ENCODE measurements at regions not wholly inside any gene's neighbourhood (a gene's known extent, or its start where the extent isn't known, plus 50 kb on each side); places are given as distances from the start of the nearest gene placed in this dataset.

DNA sequence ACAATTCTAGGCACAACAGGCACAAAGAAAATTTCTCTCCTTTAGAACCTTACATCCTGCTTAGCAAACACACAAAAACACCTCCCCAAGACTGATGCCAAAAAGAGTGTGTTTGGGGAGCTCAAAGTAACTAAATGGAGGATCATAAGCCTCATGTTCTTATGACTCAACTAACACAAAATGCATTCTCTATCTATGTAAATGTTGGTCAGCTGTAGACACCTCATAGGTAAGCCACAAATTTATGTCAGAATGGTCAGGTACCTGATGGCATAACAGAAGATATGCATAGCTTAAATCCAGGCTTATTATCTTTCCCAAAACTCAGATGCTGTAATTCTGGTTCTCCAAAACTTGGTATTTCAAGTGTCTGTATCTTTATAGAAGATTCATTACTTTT lies 315.1 kb downstream of the C7orf25 start:
- Histone ChIP-seq H3K9ac (replicated peaks in 1 of 4; ENCODE audit: extremely low read depth in 1 of 4, low read depth in 3 of 4, low read length in 3 of 4) (no peak overlapping the region), H4K20me1 (replicated peaks in 1 of 2; ENCODE audit: control insufficient read depth in 1 of 2, insufficient read depth in 2 of 2, low read length in 2 of 2) (no peaks in the 10 kb centered on the region), H2AFZ (ENCODE audit: low read length) (no peak overlapping the region), H3K4me3 (ENCODE audit: extremely low read depth in 1 of 4, insufficient read depth in 2 of 4, low read depth in 3 of 4, low read length in 4 of 4) (no peak overlapping the region), H2BK5ac (ENCODE audit: low read depth, low read length) (no peak overlapping the region), H3K27ac (ENCODE audit: low read depth, low read length) (no peak overlapping the region), H3K4ac (replicated peaks; ENCODE audit: insufficient read length, low read depth, low read length) (no peak overlapping the region), H3K27me3 (replicated peaks in 1 of 4; ENCODE audit: control insufficient read depth in 3 of 4, extremely low read depth in 1 of 4, insufficient read depth in 3 of 4, low read length in 3 of 4) (peaks cover 0 to 1% (median 0%) of the 10 kb centered on the region in 4 experiments; a peak in 1 of 7 replicates), H3K4me2 (ENCODE audit: insufficient read depth in 1 of 2, low read depth in 2 of 2, low read length in 2 of 2) (no peak overlapping the region), H3K23me2 (ENCODE audit: low read depth, low read length) (no peaks in the 10 kb centered on the region), H2AK5ac (ENCODE audit: low read depth, low read length) (no peak overlapping the region), H2BK120ac (replicated peaks; ENCODE audit: low read depth, low read length) (no peak overlapping the region), H3K79me2 (ENCODE audit: control insufficient read depth in 1 of 2, insufficient read depth in 2 of 2, low read length in 2 of 2) (no peaks in the 10 kb centered on the region), H3K18ac (ENCODE audit: extremely low read depth, low read length) (no peak overlapping the region), H3K14ac (ENCODE audit: insufficient read length) (no peak overlapping the region), H3K23ac (ENCODE audit: insufficient read length) (no peak overlapping the region), H2BK20ac (ENCODE audit: low read length) (no peak overlapping the region), H2BK15ac (ENCODE audit: low read length) (no peak overlapping the region), H3K56ac (replicated peaks; ENCODE audit: insufficient read length, low read depth, low read length) (no peak overlapping the region), H4K8ac (ENCODE audit: extremely low read depth, insufficient read depth, low read length) (no peak overlapping the region), H3K36me3 (ENCODE audit: control insufficient read depth in 2 of 4, insufficient read depth in 4 of 4, low read length in 3 of 4) (no peaks in the 10 kb centered on the region), H3K9me3 (ENCODE audit: insufficient read depth in 2 of 2, low read depth in 1 of 2, low read length in 1 of 2) (no peaks in the 10 kb centered on the region; a peak in 1 of 4 replicates), H3K4me1 (replicated peaks in 1 of 4; ENCODE audit: control insufficient read depth in 3 of 4, insufficient read depth in 4 of 4, low read length in 3 of 4) (no peaks in the 10 kb centered on the region), H2BK12ac (ENCODE audit: low read depth, low read length) (no peak overlapping the region), H4K91ac (replicated peaks; ENCODE audit: insufficient read length, low read length) (no peak overlapping the region), H3K79me1 (ENCODE audit: low read depth, low read length) (no peaks in the 10 kb centered on the region), H4K5ac (ENCODE audit: insufficient read length, low read depth, low read length) (no peak overlapping the region)
- no peak for DNase-seq (ENCODE audit: low read depth in 1 of 2, low spot score in 2 of 2)
- ChIA-PET POLR2A (ENCODE audit: partially characterized antibody) (no interaction called here), CTCF (ENCODE audit: partially characterized antibody) (interaction anchor here (0.9 to 1.3 kb wide), 3 partner anchors 22 to 140 kb away, joined by 3 to 4 read pairs (median 3); no protein-coding TSS in a partner anchor)
- no peak for FAIRE-seq
- no peak for TF ChIP-seq SP1 (IDR thresholded peaks at IDR 0.05; ENCODE audit: low read depth, low read length)
- TF ChIP-seq KDM5A (IDR thresholded peaks at IDR 0.05; ENCODE audit: low read length), result no peak
- TF ChIP-seq EZH2 (IDR thresholded peaks at IDR 0.05; ENCODE audit: low read depth, low read length, severe bottlenecking), result no peak
- no peak for TF ChIP-seq MAFK (IDR thresholded peaks at IDR 0.05; ENCODE audit: low read depth, low read length)
- no peak for TF ChIP-seq FOSL1 (IDR thresholded peaks at IDR 0.05; ENCODE audit: insufficient read depth, low read depth, low read length)
- no peak for TF ChIP-seq BACH1 (IDR thresholded peaks at IDR 0.05; ENCODE audit: low read length)
- no peak for TF ChIP-seq CBX8 (IDR thresholded peaks at IDR 0.05; ENCODE audit: borderline replicate concordance, low read depth, low read length)
- TF ChIP-seq CBX5 (IDR thresholded peaks at IDR 0.05; ENCODE audit: low read depth, low read length), result no peak
- no peak for TF ChIP-seq TAF7 (optimal IDR thresholded peaks at IDR 0.05; ENCODE audit: borderline replicate concordance, low read depth, low read length)
- TF ChIP-seq RFX5 (IDR thresholded peaks at IDR 0.05; ENCODE audit: borderline replicate concordance, low read depth, low read length), result no peak
- no peak for TF ChIP-seq TEAD4 (IDR thresholded peaks at IDR 0.05; ENCODE audit: low read depth, low read length)
- no peak for TF ChIP-seq EP300 (IDR thresholded peaks at IDR 0.05; ENCODE audit: borderline replicate concordance in 1 of 2, low read depth in 2 of 2, low read length in 2 of 2)
- no peak for TF ChIP-seq BCL11A (IDR thresholded peaks at IDR 0.05; ENCODE audit: low read depth in 2 of 2, low read length in 2 of 2)
- no peak for TF ChIP-seq RNF2 (IDR thresholded peaks at IDR 0.05; ENCODE audit: borderline replicate concordance, low read depth, low read length, missing control alignments, poor library complexity, severe bottlenecking)

Measured in H1 (cell line).